ENCODE measurements at regions not wholly inside any gene's neighbourhood (a gene's known extent, or its start where the extent isn't known, plus 50 kb on each side); places are given as distances from the start of the nearest gene placed in this dataset.

DNA sequence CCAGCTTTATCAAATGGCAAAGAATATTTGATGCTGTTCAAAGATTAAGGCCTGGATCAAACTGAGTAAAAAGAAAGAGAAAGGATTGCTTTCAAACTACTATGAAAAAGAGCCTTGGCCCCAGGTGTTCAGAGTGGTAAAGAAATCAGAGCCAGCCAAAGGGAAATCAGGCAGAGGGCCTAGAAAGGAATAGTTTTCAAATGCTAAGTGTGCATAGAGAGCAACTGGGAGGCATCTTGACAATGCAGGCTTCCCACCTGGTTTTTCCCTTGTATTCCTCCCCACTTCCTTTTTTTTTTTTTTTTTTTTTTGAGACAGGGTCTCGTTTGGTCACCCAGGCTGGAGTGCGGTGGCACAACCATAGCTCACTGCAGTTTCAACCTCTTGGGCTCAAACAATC, 340.2 kb upstream of the ADAMTS9 start:
- no peaks in the 10 kb centered on the region for H3K27me3 ChIP-seq (ENCODE audit: control insufficient read depth in 3 of 3, insufficient read depth in 3 of 3, low read length in 3 of 3)
- H3K27ac ChIP-seq (ENCODE audit: low read depth in 1 of 3, low read length in 2 of 3): no peak overlapping the region
- H3K36me3 ChIP-seq (ENCODE audit: control insufficient read depth in 3 of 3, insufficient read depth in 2 of 3, low read depth in 1 of 3, low read length in 3 of 3): no peaks in the 10 kb centered on the region
- H3K4me1 ChIP-seq (ENCODE audit: control insufficient read depth in 3 of 3, insufficient read depth in 2 of 3, low read depth in 1 of 3, low read length in 2 of 3): no peaks in the 10 kb centered on the region
- WGBS, 3 donors: 93 to 100% (median 97%) methylated on average over 2 of the region's 2 CpGs
- no peaks in the 10 kb centered on the region for H3K9me3 ChIP-seq (ENCODE audit: control insufficient read depth in 2 of 2, insufficient read depth in 1 of 2, low read depth in 1 of 2, low read length in 1 of 2)
- FAIRE-seq (no peak), DNase-seq (no peak)
- H3K4me3 ChIP-seq (ENCODE audit: low read depth in 1 of 3, low read length in 3 of 3): no peak overlapping the region

- WGBS, 3 donors: 76 to 90% (median 77%) methylated on average over 8 of the region's 8 CpGs
- H3K27me3 ChIP-seq (ENCODE audit: control insufficient read depth in 3 of 3, insufficient read depth in 3 of 3, low read length in 3 of 3): no peaks in the 10 kb centered on the region
- DNase-seq: no peak
Observed at GRCh38 chr3:65027335-65027734, 339.5 kb upstream of the ADAMTS9 start.

GRCh38 chr3:65026151-65026550, 338.4 kb upstream of the ADAMTS9 start:
- Histone ChIP-seq H3K36me3 (ENCODE audit: control insufficient read depth in 3 of 3, insufficient read depth in 2 of 3, low read depth in 1 of 3, low read length in 3 of 3) (no peaks in the 10 kb centered on the region), H3K9me3 (ENCODE audit: control insufficient read depth in 2 of 2, insufficient read depth in 1 of 2, low read depth in 1 of 2, low read length in 1 of 2) (no peaks in the 10 kb centered on the region), H3K27ac (ENCODE audit: low read depth in 1 of 3, low read length in 2 of 3) (no peak overlapping the region), H3K4me1 (ENCODE audit: control insufficient read depth in 3 of 3, insufficient read depth in 2 of 3, low read depth in 1 of 3, low read length in 2 of 3) (no peaks in the 10 kb centered on the region), H3K27me3 (ENCODE audit: control insufficient read depth in 3 of 3, insufficient read depth in 3 of 3, low read length in 3 of 3) (no peaks in the 10 kb centered on the region), H3K4me3 (ENCODE audit: low read depth in 1 of 3, low read length in 3 of 3) (no peak overlapping the region)
- 90 to 91% (median 90%) methylated on average over 9 of the region's 9 CpGs for WGBS, 3 donors
- FAIRE-seq: no peak
- no peak for DNase-seq

More at GRCh38 chr3:65027335-65027734, 339.5 kb upstream of the ADAMTS9 start:
- Histone ChIP-seq H3K9me3 (ENCODE audit: control insufficient read depth in 2 of 2, insufficient read depth in 1 of 2, low read depth in 1 of 2, low read length in 1 of 2) (no peaks in the 10 kb centered on the region), H3K27ac (ENCODE audit: low read depth in 1 of 3, low read length in 2 of 3) (no peak overlapping the region), H3K4me3 (ENCODE audit: low read depth in 1 of 3, low read length in 3 of 3) (no peak overlapping the region), H3K36me3 (ENCODE audit: control insufficient read depth in 3 of 3, insufficient read depth in 2 of 3, low read depth in 1 of 3, low read length in 3 of 3) (no peaks in the 10 kb centered on the region), H3K4me1 (ENCODE audit: control insufficient read depth in 3 of 3, insufficient read depth in 2 of 3, low read depth in 1 of 3, low read length in 2 of 3) (no peaks in the 10 kb centered on the region)
- no peak for FAIRE-seq

GRCh38 chr3:65024148-65024547, 336.3 kb upstream of the ADAMTS9 start:
- FAIRE-seq (no peak), DNase-seq (no peak)
- peaks cover 0 to 5% (median 2%) of the 10 kb centered on the region in 3 donors for H3K4me1 ChIP-seq (ENCODE audit: control insufficient read depth in 3 of 3, insufficient read depth in 2 of 3, low read depth in 1 of 3, low read length in 2 of 3)
- H3K9me3 ChIP-seq (ENCODE audit: control insufficient read depth in 2 of 2, insufficient read depth in 1 of 2, low read depth in 1 of 2, low read length in 1 of 2): no peaks in the 10 kb centered on the region
- no peaks in the 10 kb centered on the region for H3K36me3 ChIP-seq (ENCODE audit: control insufficient read depth in 3 of 3, insufficient read depth in 2 of 3, low read depth in 1 of 3, low read length in 3 of 3)
- 91 to 94% (median 92%) methylated on average over 7 of the region's 7 CpGs for whole genome bisulfite sequencing, 3 donors
- H3K4me3 ChIP-seq (ENCODE audit: low read depth in 1 of 3, low read length in 3 of 3): no peak overlapping the region
- H3K27ac ChIP-seq (ENCODE audit: low read depth in 1 of 3, low read length in 2 of 3): no peak overlapping the region
- no peaks in the 10 kb centered on the region for H3K27me3 ChIP-seq (ENCODE audit: control insufficient read depth in 3 of 3, insufficient read depth in 3 of 3, low read length in 3 of 3)

DNA sequence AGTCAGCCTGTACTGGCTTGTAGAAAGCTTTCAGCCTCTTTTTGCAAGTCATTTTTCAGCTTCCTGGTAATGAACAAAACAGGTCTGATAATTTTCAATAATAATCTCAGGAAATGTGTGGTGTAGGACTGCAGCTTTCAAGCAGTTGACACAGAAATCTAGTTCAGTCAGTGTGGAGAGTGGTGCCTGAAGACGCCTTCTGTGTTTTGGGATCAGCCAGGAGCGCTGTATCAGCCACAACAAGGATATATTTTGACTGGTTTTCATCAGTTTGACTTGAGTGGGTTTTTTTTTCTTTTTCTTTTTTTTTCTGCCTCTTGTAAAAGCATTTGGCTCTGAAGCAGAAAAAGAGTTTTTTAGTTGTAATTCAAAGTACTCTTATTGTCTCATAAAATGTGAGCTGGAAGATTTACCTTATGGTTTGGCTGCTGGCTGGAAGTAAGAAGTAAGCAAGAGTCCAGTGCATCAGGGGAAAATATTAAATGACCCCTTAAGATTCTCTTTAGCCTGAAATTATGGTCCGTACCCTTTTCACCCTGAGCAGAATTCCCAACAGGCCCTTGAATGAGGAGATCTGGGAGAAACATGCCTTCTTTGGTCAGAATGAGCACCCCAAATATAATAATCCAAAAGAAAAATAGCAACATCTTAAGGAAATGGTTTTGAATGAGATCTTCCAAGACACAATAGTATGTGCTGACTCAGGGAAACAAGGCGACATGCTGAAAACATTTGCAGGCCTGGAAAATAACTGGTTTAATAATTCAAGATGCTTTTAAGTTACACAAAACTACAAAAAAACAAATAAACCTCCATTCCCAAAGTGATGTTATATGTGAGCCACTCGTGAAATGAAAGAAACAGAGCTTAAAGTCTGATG, 332.7 kb upstream of the ADAMTS9 start:
- Histone ChIP-seq H3K27me3 (ENCODE audit: control insufficient read depth in 3 of 3, insufficient read depth in 3 of 3, low read length in 3 of 3) (no peaks in the 10 kb centered on the region), H3K36me3 (ENCODE audit: control insufficient read depth in 3 of 3, insufficient read depth in 2 of 3, low read depth in 1 of 3, low read length in 3 of 3) (no peaks in the 10 kb centered on the region), H3K9me3 (ENCODE audit: control insufficient read depth in 2 of 2, insufficient read depth in 1 of 2, low read depth in 1 of 2, low read length in 1 of 2) (no peaks in the 10 kb centered on the region), H3K4me3 (ENCODE audit: low read depth in 1 of 3, low read length in 3 of 3) (no peak overlapping the region), H3K27ac (ENCODE audit: low read depth in 1 of 3, low read length in 2 of 3) (no peak overlapping the region), H3K4me1 (ENCODE audit: control insufficient read depth in 3 of 3, insufficient read depth in 2 of 3, low read depth in 1 of 3, low read length in 2 of 3) (peaks cover 0 to 6% (median 2%) of the 10 kb centered on the region in 3 donors)
- DNase-seq (no peak), FAIRE-seq (no peak)
- 76 to 89% (median 80%) methylated on average over 5 of the region's 5 CpGs for WGBS, 3 donors

DNA sequence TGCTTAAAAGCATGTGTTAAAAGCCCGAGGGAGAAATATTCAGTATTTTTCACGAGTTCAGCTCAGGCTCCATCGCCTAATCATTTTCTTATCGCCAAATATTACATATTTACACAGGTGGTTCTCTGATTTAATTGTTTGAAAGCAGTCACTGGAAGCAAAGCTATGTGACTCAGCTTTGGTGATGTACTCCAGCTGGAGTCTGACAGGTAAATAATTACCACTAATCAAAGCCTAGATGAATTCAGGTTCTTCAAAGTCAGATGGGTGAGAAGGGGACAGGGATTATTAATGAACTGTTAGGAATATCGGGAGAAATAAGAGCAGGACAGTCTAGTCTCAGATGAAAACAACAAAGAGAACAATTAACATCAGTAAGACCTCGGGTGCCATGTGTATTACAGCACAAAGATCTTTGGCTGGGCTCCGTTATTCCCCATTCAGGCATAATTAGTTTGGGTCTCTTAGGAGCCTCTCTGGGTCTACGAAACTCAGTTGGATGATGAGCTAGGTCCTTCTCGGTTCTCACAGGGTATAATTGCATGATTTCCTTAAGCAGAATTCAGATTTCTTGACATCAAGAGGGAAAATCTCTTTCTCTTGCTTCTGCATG, 331.7 kb upstream of the ADAMTS9 start:
- WGBS, 3 donors: 10 to 47% (median 27%) methylated on average over 9 of the region's 9 CpGs
- no peak overlapping the region for H3K4me3 ChIP-seq (ENCODE audit: low read depth in 1 of 3, low read length in 3 of 3)
- peaks cover 0 to 6% (median 2%) of the 10 kb centered on the region in 3 donors for H3K4me1 ChIP-seq (ENCODE audit: control insufficient read depth in 3 of 3, insufficient read depth in 2 of 3, low read depth in 1 of 3, low read length in 2 of 3)
- no peak overlapping the region for H3K27ac ChIP-seq (ENCODE audit: low read depth in 1 of 3, low read length in 2 of 3)
- H3K36me3 ChIP-seq (ENCODE audit: control insufficient read depth in 3 of 3, insufficient read depth in 2 of 3, low read depth in 1 of 3, low read length in 3 of 3): no peaks in the 10 kb centered on the region
- H3K9me3 ChIP-seq (ENCODE audit: control insufficient read depth in 2 of 2, insufficient read depth in 1 of 2, low read depth in 1 of 2, low read length in 1 of 2): no peaks in the 10 kb centered on the region
- FAIRE-seq (no peak), DNase-seq (peak; percentile 8 to 46)
- no peaks in the 10 kb centered on the region for H3K27me3 ChIP-seq (ENCODE audit: control insufficient read depth in 3 of 3, insufficient read depth in 3 of 3, low read length in 3 of 3)

GRCh38 chr3:65018801-65019200, 331.0 kb upstream of the ADAMTS9 start:
- peaks cover 0 to 6% (median 2%) of the 10 kb centered on the region in 3 donors for H3K4me1 ChIP-seq (ENCODE audit: control insufficient read depth in 3 of 3, insufficient read depth in 2 of 3, low read depth in 1 of 3, low read length in 2 of 3)
- H3K27me3 ChIP-seq (ENCODE audit: control insufficient read depth in 3 of 3, insufficient read depth in 3 of 3, low read length in 3 of 3): no peaks in the 10 kb centered on the region
- no peaks in the 10 kb centered on the region for H3K36me3 ChIP-seq (ENCODE audit: control insufficient read depth in 3 of 3, insufficient read depth in 2 of 3, low read depth in 1 of 3, low read length in 3 of 3)
- H3K27ac ChIP-seq (ENCODE audit: low read depth in 1 of 3, low read length in 2 of 3): no peak overlapping the region
- H3K9me3 ChIP-seq (ENCODE audit: control insufficient read depth in 2 of 2, insufficient read depth in 1 of 2, low read depth in 1 of 2, low read length in 1 of 2): no peaks in the 10 kb centered on the region
- FAIRE-seq (no peak), DNase-seq (no peak)
- no peak overlapping the region for H3K4me3 ChIP-seq (ENCODE audit: low read depth in 1 of 3, low read length in 3 of 3)

DNA sequence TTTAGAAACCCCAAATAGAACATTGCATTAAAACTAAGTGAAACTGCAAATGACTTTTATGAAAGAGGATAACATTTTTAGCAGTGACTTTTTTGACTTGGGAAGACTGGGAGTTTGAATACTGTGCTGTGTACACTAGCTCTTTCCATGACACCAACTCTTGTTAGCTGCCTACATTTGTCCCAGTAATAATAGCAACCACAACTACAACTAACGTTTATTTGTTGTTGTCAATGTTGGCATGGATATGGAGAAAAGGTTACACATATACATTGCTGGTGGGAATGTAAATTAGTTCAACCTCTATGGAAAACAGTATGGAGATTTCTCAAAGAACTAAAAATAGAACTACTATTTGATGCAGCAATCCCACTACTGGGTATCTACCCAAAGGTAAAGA, 329.6 kb upstream of the ADAMTS9 start:
- DNase-seq (no peak), FAIRE-seq (no peak)
- Histone ChIP-seq H3K4me1 (ENCODE audit: control insufficient read depth in 3 of 3, insufficient read depth in 2 of 3, low read depth in 1 of 3, low read length in 2 of 3) (peaks cover 0 to 6% (median 2%) of the 10 kb centered on the region in 3 donors), H3K9me3 (ENCODE audit: control insufficient read depth in 2 of 2, insufficient read depth in 1 of 2, low read depth in 1 of 2, low read length in 1 of 2) (no peaks in the 10 kb centered on the region), H3K27ac (ENCODE audit: low read depth in 1 of 3, low read length in 2 of 3) (no peak overlapping the region), H3K27me3 (ENCODE audit: control insufficient read depth in 3 of 3, insufficient read depth in 3 of 3, low read length in 3 of 3) (no peaks in the 10 kb centered on the region), H3K36me3 (ENCODE audit: control insufficient read depth in 3 of 3, insufficient read depth in 2 of 3, low read depth in 1 of 3, low read length in 3 of 3) (no peaks in the 10 kb centered on the region), H3K4me3 (ENCODE audit: low read depth in 1 of 3, low read length in 3 of 3) (no peak overlapping the region)
- WGBS, 3 donors: 16 to 66% (median 24%) methylated on average over 1 of the region's 1 CpG

Measured in small intestine (tissue), 7 donors.